GM21529 (cell line): ENCODE measurements at regions not wholly inside any gene's neighbourhood (a gene's known extent, or its start where the extent isn't known, plus 50 kb on each side); places are given as distances from the start of the nearest gene placed in this dataset.
"Not testable (repeated sequence)": the region's sequence is repeated elsewhere in the genome, so short reads cannot be mapped to it uniquely, and the experiment has no call there.

Experiments
- ATAC-seq: cut with Tn5 transposase; IDR thresholded peaks from one replicate; pipeline ENCODE4 v1.9.1; 2021; ENCODE audit not compliant: unreplicated experiment

DNA sequence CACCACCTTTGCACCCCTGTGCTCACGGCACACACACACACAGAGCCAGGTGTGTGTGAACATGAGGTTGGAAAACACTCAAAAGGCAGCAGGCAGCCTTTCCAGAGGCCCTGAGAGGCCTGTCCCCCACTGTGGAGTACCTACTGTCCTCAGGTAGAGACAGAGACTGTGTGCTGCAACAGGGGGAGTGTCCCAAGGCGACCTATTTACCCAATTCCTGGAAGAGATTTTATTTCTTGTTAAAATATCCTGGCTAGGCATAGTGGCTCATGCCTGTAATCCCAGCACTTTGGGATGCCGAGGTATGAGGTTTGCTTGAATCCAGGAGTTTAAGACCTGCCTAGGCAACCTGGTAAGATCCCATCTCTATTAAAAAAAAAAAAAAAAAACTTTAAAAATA, 108.5 kb downstream of the COPRS start:
- ATAC-seq: no peak

- no peak for ATAC-seq
Observed at GRCh38 chr17:31748881-31749280, 110.2 kb downstream of the COPRS start.

GRCh38 chr17:31746884-31747495, 112.1 kb downstream of the COPRS start:
- ATAC-seq: no peak

DNA sequence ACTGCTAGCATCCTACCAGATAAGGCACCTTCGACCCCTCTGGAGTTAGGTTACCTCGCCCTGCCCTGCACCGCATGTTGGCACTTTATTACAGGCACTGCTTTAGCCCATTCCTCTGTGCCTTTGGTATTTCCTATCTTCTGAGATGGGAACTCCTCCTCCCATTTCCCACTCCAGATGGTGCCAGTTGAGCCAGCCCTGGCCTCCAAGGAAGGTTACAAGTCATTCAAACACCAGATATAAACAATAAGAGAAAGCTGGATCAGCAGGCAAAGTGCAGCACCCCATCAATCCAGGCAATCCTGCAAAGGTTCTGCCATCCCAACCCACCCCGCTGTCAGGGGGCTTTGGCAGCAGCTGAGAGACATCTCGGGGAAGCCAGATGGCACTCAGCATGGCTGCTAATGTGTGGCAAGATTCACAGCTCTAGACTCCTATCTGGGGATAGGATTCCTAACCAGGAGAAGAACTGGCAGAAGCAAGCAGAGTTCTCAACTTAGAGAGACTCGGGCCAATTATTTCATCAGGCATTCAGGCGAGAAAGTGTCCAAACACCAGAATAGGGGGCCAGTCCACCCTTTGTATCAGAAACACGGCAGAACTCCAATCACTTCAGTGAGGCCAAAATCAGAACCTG, 113.0 kb downstream of the COPRS start:
- no peak for ATAC-seq

DNA sequence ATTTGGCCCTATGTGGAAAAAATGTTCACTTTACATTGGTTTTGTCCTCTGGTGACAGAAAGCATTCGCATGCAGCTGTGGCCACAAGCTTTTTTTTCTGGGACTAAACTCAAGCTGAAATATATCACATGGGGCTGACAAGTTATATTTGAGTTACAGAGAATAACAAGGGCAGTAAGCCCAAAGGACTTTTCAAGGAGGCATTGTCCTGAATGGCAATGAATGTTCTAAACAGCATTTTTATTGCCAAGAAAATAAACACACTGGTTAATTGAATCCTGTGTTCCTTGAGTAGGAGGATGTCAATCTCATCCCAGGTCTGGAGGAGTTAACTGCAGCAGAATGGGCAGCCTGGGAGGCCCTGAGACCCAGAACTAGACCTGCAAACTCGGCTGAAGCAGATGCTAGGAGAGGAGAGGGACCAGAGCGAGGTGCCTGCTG, 114.5 kb downstream of the COPRS start:
- ATAC-seq: no peak

GRCh38 chr17:31743797-31744196, 115.2 kb downstream of the COPRS start:
- ATAC-seq: no peak

DNA sequence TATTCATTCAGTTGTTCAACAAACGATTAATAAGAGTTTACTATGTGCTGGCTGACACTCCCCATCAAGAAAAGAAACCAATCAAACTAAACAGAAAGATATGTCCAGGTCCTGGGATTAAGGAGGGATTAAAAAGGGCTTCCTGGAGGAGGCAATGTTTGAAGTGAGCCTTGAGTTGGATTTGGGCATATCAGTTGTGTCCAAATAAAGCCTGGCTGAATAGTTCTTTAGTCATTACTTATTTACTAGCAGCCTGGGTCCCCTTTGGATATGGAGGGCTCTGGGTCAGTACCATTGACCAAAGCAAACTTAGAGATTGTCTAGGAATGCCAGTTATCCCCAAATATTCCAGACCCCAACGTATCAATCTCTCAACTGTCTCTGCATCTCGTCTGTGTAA, 117.7 kb downstream of the COPRS start:
- ATAC-seq: no peak

- no peak for ATAC-seq
Observed at GRCh38 chr17:31740611-31741082, 118.4 kb downstream of the COPRS start.

GRCh38 chr17:31738996-31739699, 119.9 kb downstream of the COPRS start:
- ATAC-seq: no peak

GRCh38 chr17:31738488-31738887, 120.6 kb downstream of the COPRS start:
- no peak for ATAC-seq

DNA sequence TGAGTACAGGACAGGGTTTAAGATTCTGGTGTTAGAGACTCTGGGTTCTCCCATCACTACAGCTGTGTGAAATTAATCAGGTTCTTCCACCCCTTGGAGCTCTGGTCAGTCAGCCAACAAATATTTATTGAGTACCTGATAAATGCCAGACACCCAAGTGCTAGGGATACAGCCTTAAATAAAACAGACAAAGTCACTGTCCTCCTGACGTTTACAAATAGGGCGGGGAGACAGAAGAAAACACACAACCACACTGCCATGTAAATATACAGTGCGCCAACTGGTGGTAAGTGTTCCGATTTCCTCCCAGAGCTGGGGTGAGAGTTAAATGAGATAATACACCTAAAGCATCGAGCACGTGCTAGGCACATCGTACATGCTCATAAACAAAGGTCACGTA, 121.0 kb downstream of the COPRS start:
- no peak for ATAC-seq

- no peak for ATAC-seq
Observed at GRCh38 chr17:31736855-31737625, 122.0 kb downstream of the COPRS start.

DNA sequence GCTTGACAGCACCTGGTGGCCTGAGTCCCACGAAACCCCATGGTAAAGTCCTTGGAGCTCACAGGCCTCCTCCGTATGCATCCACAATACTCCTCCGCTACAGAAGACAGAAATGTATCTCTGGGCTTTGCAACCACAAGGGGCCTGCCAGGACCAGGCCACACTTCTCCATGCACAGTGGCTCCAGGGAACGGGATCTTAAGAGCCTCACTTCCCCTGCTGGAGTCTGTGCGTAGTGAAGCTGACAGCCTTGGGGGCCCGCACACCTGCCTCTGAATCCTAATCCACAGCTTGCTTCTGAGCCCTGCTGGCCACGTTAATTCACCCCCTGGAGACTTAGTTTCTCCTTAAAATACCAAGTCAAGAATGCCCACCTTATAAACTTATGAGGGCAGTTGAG, 125.7 kb downstream of the COPRS start:
- no peak for ATAC-seq

DNA sequence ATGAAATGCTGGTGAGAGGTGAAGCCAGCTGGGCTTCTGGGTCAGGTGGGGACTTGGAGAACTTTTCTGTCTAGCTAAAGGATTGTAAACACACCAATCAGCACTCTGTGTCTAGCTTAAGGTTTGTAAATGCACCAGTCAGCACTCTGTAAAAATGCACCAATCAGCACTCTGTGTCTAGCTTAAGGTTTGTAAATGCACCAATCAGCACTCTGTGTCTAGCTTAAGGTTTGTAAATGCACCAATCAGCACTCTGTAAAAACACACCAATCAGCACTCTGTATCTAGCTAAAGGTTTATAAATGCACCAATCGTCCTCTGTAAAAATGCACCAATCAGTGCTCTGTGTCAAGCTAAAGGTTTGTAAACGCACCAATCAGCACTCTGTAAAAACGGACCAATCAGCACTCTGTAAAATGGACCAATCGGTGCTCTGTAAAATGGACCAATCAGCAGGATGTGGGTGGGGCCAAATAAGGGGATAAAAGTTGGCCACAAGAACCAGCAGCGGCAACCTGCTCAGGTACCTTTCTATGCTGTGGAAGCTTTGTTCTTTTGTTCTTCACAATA, 127.4 kb downstream of the COPRS start:
- ATAC-seq: not testable (repeated sequence)

DNA sequence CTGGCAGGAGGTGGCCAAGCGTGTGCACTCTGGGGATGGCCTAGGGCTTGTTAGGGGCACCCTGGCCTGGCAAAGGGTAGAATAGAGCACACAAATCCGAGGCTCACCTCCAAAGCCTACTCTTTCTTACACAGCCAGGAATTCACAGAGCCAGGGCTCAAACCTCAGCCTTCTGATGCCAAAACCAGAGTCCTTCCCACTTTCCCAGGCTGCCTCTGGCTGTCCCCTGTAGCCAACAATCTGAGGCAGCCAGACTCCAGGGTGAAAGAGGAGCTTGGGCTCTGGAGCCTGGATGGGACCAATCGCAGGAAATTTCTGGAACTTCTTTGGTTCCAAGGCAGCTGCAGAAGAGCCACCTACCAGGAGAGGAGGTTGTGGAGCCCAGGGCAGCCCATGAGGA, 127.9 kb downstream of the COPRS start:
- ATAC-seq: no peak

- ATAC-seq: no peak
Observed at GRCh38 chr17:31726980-31727427, 132.0 kb downstream of the COPRS start.

GRCh38 chr17:31724619-31725018, 134.4 kb downstream of the COPRS start:
- ATAC-seq: no peak

DNA sequence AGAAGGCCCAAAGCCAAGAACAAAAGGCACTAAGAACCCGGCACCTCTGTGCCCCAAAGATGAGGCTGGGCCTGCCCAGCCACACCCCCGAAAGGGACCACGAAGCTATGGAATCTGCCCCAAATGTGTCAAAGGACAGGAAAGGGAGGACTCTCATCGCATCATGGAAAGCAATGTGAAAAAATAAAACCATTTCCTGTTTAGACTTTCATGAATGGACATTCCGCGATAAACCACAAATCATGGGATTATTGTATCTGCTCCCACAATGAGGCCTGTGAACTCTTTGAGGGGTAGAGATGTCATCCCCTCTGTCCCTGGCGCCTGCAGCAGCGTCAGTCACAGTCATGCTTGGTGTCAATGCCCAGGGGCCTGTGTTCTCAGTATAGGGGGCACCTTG, 135.0 kb downstream of the COPRS start:
- no peak for ATAC-seq

DNA sequence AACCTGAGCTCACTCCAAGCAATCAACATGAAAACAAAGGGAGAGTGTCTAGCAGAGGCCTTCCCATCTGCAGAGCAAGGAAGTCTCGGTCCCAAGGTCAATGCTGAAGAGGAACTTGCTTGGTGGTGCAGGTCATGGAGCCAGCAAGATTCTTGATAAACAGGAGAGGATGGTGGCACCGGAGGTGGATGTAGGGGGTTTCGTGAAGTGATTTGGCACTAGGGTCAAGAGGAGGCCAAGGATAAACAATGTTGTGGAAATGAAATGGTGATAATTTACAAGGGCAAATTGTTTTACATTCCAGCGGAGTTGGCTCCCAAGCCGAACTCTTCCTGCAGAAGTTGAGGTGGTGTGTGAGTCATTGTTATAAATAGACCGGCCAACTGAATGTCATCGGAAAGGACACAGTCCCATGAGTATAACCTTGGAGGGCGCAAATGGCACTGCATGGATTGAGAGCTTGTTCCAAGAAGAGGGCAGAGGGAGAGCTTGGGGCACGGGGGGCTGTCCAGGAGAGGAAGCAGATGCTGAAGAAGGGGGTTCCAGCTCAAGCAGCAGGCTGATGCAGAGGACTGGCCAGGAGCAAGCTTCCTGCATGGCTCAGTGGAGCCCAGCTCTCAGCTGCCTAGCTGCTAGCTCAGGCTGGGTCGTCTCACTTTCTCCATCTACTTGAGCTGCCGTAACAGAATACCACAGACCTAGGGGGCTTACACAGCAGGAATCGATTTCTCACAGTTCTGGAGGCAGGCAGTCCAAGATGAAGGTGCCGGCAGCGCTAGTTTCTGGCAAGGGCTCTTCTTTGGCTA, 136.6 kb downstream of the COPRS start:
- ATAC-seq: no peak
